ENCODE measurements at regions not wholly inside any gene's neighbourhood (a gene's known extent, or its start where the extent isn't known, plus 50 kb on each side); places are given as distances from the start of the nearest gene placed in this dataset.
"Not testable (repeated sequence)": the region's sequence is repeated elsewhere in the genome, so short reads cannot be mapped to it uniquely, and the experiment has no call there.

DNA sequence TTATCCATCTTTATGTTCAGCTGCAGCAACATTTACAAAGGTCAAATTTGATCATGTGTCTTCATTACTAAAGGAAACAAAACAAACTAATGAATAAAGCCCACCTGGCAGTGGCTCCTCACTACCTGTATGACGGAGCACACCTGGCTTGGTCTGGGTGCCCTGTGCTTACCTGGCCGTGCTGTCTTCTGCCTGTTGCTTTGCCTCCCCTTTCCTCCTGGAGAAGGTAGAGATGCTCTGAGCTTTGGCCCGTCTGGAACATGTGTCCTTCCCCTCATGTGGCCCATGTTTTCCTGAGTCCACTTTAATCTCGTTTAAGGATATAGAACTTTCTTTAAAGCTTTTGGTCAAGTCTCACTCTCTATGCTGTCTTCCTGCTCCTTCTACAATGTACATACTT, 1388.8 kb upstream of the DEFB115 start:
- not testable (repeated sequence) for TF ChIP-seq EZH2 (IDR thresholded peaks at IDR 0.05; ENCODE audit: borderline replicate concordance, low read depth, low read length); IFI16 (CRISPR knock-in tag; IDR thresholded peaks at IDR 0.05); ZNF586 (CRISPR knock-in tag; conservative IDR thresholded peaks at IDR 0.05); ZNF274 (IDR thresholded peaks at IDR 0.05; ENCODE audit: borderline replicate concordance, low read depth, low read length)
